ENCODE measurements at regions not wholly inside any gene's neighbourhood (a gene's known extent, or its start where the extent isn't known, plus 50 kb on each side); places are given as distances from the start of the nearest gene placed in this dataset.
"Not testable (repeated sequence)": the region's sequence is repeated elsewhere in the genome, so short reads cannot be mapped to it uniquely, and the experiment has no call there.

DNA sequence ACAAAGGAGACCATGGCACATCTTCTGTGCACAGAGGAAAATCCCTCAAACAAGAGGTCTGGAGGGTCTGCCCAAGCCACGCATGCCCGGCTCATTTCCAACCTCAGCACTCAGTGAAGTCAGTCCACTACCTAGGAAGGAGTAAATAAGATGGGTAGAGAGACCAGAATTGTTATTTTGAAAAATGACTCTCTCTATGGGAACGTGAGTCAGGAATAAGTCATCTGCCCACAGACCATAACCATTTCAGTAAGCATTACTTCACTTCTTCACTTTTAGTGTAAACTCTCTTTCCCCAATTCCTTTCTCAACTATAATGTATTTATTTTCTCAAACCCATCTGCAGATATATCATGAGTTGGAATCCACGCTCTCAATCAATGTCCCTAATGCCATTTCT lies 1039.9 kb upstream of the USP15 start:
- no peak for DNase-seq (ENCODE audit: extremely low read depth, low read depth)
- TF ChIP-seq CTCF (IDR thresholded peaks at IDR 0.05; ENCODE audit: low read depth, low read length, missing control alignments): no peak
- H3K4me3 ChIP-seq (replicated peaks; ENCODE audit: low read depth, low read length): no peak overlapping the region

DNA sequence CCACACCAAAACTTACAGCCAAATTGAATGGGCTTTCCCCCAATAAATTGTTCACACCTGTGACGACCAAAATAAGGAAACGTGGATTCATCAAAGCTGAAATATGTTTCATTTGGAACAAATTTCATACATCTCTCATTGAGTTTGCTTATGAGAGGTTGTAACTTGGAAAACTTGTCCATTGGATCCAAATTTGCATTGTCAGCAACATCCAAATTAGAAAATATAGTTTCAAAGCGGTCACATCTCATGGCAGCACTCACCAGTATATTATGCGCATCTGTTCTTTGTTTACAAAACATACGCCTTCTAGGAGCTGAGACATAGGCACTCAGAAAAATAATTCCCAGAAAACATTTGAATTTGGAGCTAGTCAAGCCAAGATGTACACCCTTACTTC lies 1028.2 kb upstream of the USP15 start:
- H3K4me3 ChIP-seq (replicated peaks; ENCODE audit: low read depth, low read length): no peak overlapping the region
- no peak for TF ChIP-seq CTCF (IDR thresholded peaks at IDR 0.05; ENCODE audit: low read depth, low read length, missing control alignments)
- no peak for DNase-seq (ENCODE audit: extremely low read depth, low read depth)

DNA sequence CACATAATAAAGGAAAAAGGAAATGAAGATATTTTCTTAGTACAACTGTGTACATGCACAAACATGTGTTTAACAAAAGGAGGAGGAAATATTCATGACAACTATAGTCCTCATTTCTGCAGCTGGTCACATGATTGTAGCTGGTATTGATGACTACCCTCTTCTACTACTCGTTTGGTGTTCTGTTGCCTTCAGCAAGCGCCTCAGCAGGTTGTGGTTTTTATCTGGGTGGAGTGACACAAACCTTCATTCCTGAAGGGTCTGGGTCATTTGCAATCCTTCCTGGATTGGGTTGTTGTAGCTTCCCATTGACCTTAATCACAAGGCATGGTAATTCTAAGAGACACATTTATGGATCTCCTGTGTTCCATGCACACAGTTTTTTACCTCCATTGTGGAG lies 1009.9 kb upstream of the USP15 start:
- no peak for DNase-seq (ENCODE audit: extremely low read depth, low read depth)
- H3K4me3 ChIP-seq (replicated peaks; ENCODE audit: low read depth, low read length): no peak overlapping the region
- no peak for TF ChIP-seq CTCF (IDR thresholded peaks at IDR 0.05; ENCODE audit: low read depth, low read length, missing control alignments)

DNA sequence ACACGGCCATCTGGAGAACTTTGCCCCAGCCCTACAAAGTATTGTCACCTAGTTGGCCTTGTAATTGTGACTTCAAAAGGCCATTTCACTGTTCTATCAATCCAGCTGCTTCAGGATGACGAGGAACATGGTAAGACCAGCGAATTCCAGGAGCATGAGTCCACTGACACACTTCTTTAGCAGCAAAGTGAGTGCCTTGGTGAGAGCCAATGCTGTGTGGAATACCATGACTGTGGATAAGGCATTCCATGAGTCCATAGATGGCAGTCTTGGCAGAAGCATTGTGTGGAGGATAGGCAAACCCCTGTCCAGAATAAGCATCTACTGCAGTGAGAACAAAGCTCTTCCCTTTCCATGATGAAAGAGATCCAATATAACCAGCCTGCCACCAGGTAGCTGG lies 1009.1 kb upstream of the USP15 start:
- DNase-seq (ENCODE audit: extremely low read depth, low read depth): no peak
- H3K4me3 ChIP-seq (replicated peaks; ENCODE audit: low read depth, low read length): no peak overlapping the region
- no peak for TF ChIP-seq CTCF (IDR thresholded peaks at IDR 0.05; ENCODE audit: low read depth, low read length, missing control alignments)

- no peak for DNase-seq (ENCODE audit: extremely low read depth, low read depth)
- no peak for TF ChIP-seq CTCF (IDR thresholded peaks at IDR 0.05; ENCODE audit: low read depth, low read length, missing control alignments)
- no peak overlapping the region for H3K4me3 ChIP-seq (replicated peaks; ENCODE audit: low read depth, low read length)
Measured at GRCh38 chr12:61254225-61254624, 1006.0 kb upstream of the USP15 start.

GRCh38 chr12:61264294-61264693 lies 995.9 kb upstream of the USP15 start:
- not testable (repeated sequence) for DNase-seq (ENCODE audit: extremely low read depth, low read depth); H3K4me3 ChIP-seq (replicated peaks; ENCODE audit: low read depth, low read length)

GRCh38 chr12:61267474-61267873 lies 992.7 kb upstream of the USP15 start:
- TF ChIP-seq CTCF (IDR thresholded peaks at IDR 0.05; ENCODE audit: low read depth, low read length, missing control alignments): no peak
- H3K4me3 ChIP-seq (replicated peaks; ENCODE audit: low read depth, low read length): no peak overlapping the region
- DNase-seq (ENCODE audit: extremely low read depth, low read depth): no peak

Data from HFF-Myc (cell line).